ENCODE measurements at regions not wholly inside any gene's neighbourhood (a gene's known extent, or its start where the extent isn't known, plus 50 kb on each side); places are given as distances from the start of the nearest gene placed in this dataset.

- DNase-seq = no peak
- Histone ChIP-seq H3K36me3 (ENCODE audit: control insufficient read depth in 2 of 3, insufficient read depth in 3 of 3, low read length in 3 of 3) (no peaks in the 10 kb centered on the region), H3K4me1 (ENCODE audit: control insufficient read depth in 2 of 3, insufficient read depth in 2 of 3, low read depth in 1 of 3, low read length in 3 of 3) (no peaks in the 10 kb centered on the region), H3K9me3 (ENCODE audit: control insufficient read depth in 2 of 3, insufficient read depth in 1 of 3, low read length in 3 of 3) (no peaks in the 10 kb centered on the region), H3K9ac (ENCODE audit: low read length in 3 of 3) (no peak overlapping the region), H3K4me3 (ENCODE audit: low read length in 3 of 3) (no peak overlapping the region), H3K27me3 (ENCODE audit: control insufficient read depth, insufficient read depth, low read length) (no peaks in the 10 kb centered on the region), H3K27ac (ENCODE audit: low read depth in 2 of 2, low read length in 2 of 2) (no peak overlapping the region)
- no peak for TF ChIP-seq CTCF (IDR thresholded peaks at IDR 0.05; ENCODE audit: borderline replicate concordance, extremely low read depth, insufficient read depth)
- no peak for FAIRE-seq
- intact Hi-C loops (cut with DNase I) = no loop called here
Measured at GRCh38 chr2:220051716-220052115, 424.3 kb downstream of the SLC4A3 start.

DNA sequence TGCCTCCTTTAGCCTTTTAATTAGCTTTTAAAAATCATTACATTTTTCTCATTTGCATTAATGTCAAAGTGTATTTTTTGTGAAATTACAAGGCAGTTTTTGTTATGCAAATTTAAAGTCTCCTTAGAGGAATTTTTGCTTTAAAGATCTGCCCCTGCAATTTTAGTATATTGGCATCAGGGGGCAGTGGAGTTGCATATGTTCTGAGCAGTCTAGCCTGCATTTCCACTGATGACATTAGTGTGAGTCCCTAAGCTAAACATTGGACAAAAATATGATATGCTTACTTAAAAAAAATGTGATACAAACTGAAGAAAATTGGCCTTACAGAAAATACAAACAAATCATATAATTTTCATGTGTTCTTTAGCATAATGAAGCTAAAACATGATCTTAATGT, 426.5 kb downstream of the SLC4A3 start:
- H3K27ac ChIP-seq (ENCODE audit: low read depth in 2 of 2, low read length in 2 of 2) = no peak overlapping the region
- H3K9ac ChIP-seq (ENCODE audit: low read length in 3 of 3) = no peak overlapping the region
- H3K27me3 ChIP-seq (ENCODE audit: control insufficient read depth, insufficient read depth, low read length) = no peaks in the 10 kb centered on the region
- FAIRE-seq = no peak
- intact Hi-C loops (cut with DNase I) = no loop called here
- no peaks in the 10 kb centered on the region for H3K9me3 ChIP-seq (ENCODE audit: control insufficient read depth in 2 of 3, insufficient read depth in 1 of 3, low read length in 3 of 3)
- H3K36me3 ChIP-seq (ENCODE audit: control insufficient read depth in 2 of 3, insufficient read depth in 3 of 3, low read length in 3 of 3) = no peaks in the 10 kb centered on the region
- TF ChIP-seq CTCF (IDR thresholded peaks at IDR 0.05; ENCODE audit: borderline replicate concordance, extremely low read depth, insufficient read depth) = no peak
- DNase-seq = no peak
- H3K4me1 ChIP-seq (ENCODE audit: control insufficient read depth in 2 of 3, insufficient read depth in 2 of 3, low read depth in 1 of 3, low read length in 3 of 3) = no peaks in the 10 kb centered on the region
- no peak overlapping the region for H3K4me3 ChIP-seq (ENCODE audit: low read length in 3 of 3)

DNA sequence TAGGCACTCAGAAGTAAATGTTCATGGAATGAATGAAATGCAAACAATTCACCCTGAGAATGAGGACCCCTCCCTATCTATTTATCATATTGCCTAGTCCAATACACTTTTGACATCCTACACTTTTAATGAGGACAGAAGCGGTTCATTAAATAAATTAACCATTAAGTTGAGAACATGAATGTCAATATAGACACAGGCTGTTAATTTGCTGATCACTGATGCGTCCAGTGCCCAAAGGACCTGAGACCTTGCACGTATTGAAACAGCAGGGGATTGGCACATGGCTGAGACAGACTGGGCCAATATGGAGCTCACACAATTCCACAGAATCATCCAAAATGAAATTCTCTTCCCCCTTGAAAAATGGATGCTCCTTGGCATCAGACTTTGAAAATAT, 430.0 kb downstream of the SLC4A3 start:
- Histone ChIP-seq H3K9me3 (ENCODE audit: control insufficient read depth in 2 of 3, insufficient read depth in 1 of 3, low read length in 3 of 3) (no peaks in the 10 kb centered on the region), H3K27me3 (ENCODE audit: control insufficient read depth, insufficient read depth, low read length) (no peaks in the 10 kb centered on the region), H3K27ac (ENCODE audit: low read depth in 2 of 2, low read length in 2 of 2) (no peak overlapping the region), H3K9ac (ENCODE audit: low read length in 3 of 3) (no peak overlapping the region), H3K36me3 (ENCODE audit: control insufficient read depth in 2 of 3, insufficient read depth in 3 of 3, low read length in 3 of 3) (no peaks in the 10 kb centered on the region), H3K4me3 (ENCODE audit: low read length in 3 of 3) (no peak overlapping the region), H3K4me1 (ENCODE audit: control insufficient read depth in 2 of 3, insufficient read depth in 2 of 3, low read depth in 1 of 3, low read length in 3 of 3) (no peaks in the 10 kb centered on the region)
- no peak for FAIRE-seq
- intact Hi-C loops (cut with DNase I) = no loop called here
- no peak for TF ChIP-seq CTCF (IDR thresholded peaks at IDR 0.05; ENCODE audit: borderline replicate concordance, extremely low read depth, insufficient read depth)
- DNase-seq = no peak

DNA sequence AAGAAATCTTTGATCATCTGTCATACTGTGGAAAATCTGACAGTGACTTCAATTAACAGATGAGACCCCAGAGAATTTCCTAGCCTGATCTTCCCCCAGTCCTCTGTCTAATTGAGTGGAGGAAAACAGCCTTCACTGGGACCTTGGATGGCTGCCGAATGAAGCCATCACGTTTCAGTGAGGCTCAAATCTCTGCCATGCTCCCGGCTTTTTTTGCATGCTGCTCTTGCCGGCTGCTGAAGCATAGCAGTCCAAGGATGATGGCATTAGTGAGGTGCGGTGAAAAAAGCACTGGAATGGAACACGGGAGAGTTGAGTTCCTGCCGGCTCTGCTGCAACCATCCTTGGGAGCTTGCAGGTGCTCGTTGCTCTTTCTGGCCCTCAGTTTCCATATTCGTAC, 430.5 kb downstream of the SLC4A3 start:
- Histone ChIP-seq H3K4me3 (ENCODE audit: low read length in 3 of 3) (no peak overlapping the region), H3K9me3 (ENCODE audit: control insufficient read depth in 2 of 3, insufficient read depth in 1 of 3, low read length in 3 of 3) (no peaks in the 10 kb centered on the region), H3K36me3 (ENCODE audit: control insufficient read depth in 2 of 3, insufficient read depth in 3 of 3, low read length in 3 of 3) (no peaks in the 10 kb centered on the region), H3K9ac (ENCODE audit: low read length in 3 of 3) (no peak overlapping the region), H3K4me1 (ENCODE audit: control insufficient read depth in 2 of 3, insufficient read depth in 2 of 3, low read depth in 1 of 3, low read length in 3 of 3) (no peaks in the 10 kb centered on the region), H3K27me3 (ENCODE audit: control insufficient read depth, insufficient read depth, low read length) (no peaks in the 10 kb centered on the region), H3K27ac (ENCODE audit: low read depth in 2 of 2, low read length in 2 of 2) (no peak overlapping the region)
- TF ChIP-seq CTCF (IDR thresholded peaks at IDR 0.05; ENCODE audit: borderline replicate concordance, extremely low read depth, insufficient read depth) = no peak
- DNase-seq (peak in 3 of 5 donors; percentile 45 to 74 (median 60)), FAIRE-seq (no peak)
- intact Hi-C loops (cut with DNase I) = no loop called here

Data from kidney (tissue), 13 donors.